ENCODE measurements at regions not wholly inside any gene's neighbourhood (a gene's known extent, or its start where the extent isn't known, plus 50 kb on each side); places are given as distances from the start of the nearest gene placed in this dataset.

- FAIRE-seq, result no peak
Observed at GRCh38 chr4:86530183-86530582, 63.9 kb upstream of the PTPN13 start.

GRCh38 chr4:86531440-86531839 is 62.7 kb upstream of the PTPN13 start:
- no peak for FAIRE-seq

GRCh38 chr4:86532851-86533250 is 61.3 kb upstream of the PTPN13 start:
- no peak for FAIRE-seq

- FAIRE-seq, result no peak
Observed at GRCh38 chr4:86536151-86536550, 58.0 kb upstream of the PTPN13 start.

GRCh38 chr4:86542319-86543027 is 51.6 kb upstream of the PTPN13 start:
- FAIRE-seq, result no peak

GRCh38 chr4:86543080-86543479 is 51.0 kb upstream of the PTPN13 start:
- FAIRE-seq, result no peak

- no peak for FAIRE-seq
Observed at GRCh38 chr4:86543560-86544309, 50.4 kb upstream of the PTPN13 start.

GRCh38 chr4:86544310-86544966 is 49.7 kb upstream of the PTPN13 start:
- no peak for FAIRE-seq
